HUES6 (cell line): ENCODE measurements at regions not wholly inside any gene's neighbourhood (a gene's known extent, or its start where the extent isn't known, plus 50 kb on each side); places are given as distances from the start of the nearest gene placed in this dataset.

ENCODE experiments used
- H3K27ac ChIP-seq: 2 replicates; pipeline ENCODE4 v1.7.0; 2013; ENCODE audit warnings: low read depth, mild to moderate bottlenecking, low read length, inconsistent platforms
- H3K27me3 ChIP-seq: 2 replicates; pipeline ENCODE4 v1.6.1; 2013; ENCODE audit warnings: low read length; ENCODE audit not compliant: control insufficient read depth, insufficient read depth
- H3K36me3 ChIP-seq: 2 replicates; pipeline ENCODE4 v1.6.1; 2013; ENCODE audit warnings: low read length; ENCODE audit not compliant: control insufficient read depth, insufficient read depth
- H3K4me1 ChIP-seq: 2 replicates; pipeline ENCODE4 v1.6.1; 2013; ENCODE audit warnings: low read length; ENCODE audit not compliant: control insufficient read depth, insufficient read depth
- H3K4me3 ChIP-seq: 2 replicates; pipeline ENCODE4 v1.5.1; 2013; ENCODE audit warnings: low read depth, low read length
- H3K9ac ChIP-seq: one replicate; pipeline ENCODE4 v1.6.1; 2013; ENCODE audit warnings: mild to moderate bottlenecking, low read length
- H3K9me3 ChIP-seq: 2 replicates; pipeline ENCODE4 v1.6.1; 2013; ENCODE audit warnings: low read depth, low read length; ENCODE audit not compliant: control insufficient read depth, insufficient read depth

GRCh38 chr5:30853158-30853557 is 340.3 kb upstream of the CDH6 start:
- no peaks in the 10 kb centered on the region for H3K4me1 ChIP-seq
- H3K9ac ChIP-seq, result no peak overlapping the region
- no peak overlapping the region for H3K4me3 ChIP-seq
- H3K9me3 ChIP-seq, result no peaks in the 10 kb centered on the region
- H3K27me3 ChIP-seq, result no peaks in the 10 kb centered on the region
- no peaks in the 10 kb centered on the region for H3K36me3 ChIP-seq
- no peak overlapping the region for H3K27ac ChIP-seq

- H3K9ac ChIP-seq, result no peak overlapping the region
- no peak overlapping the region for H3K27ac ChIP-seq
- 0 out of 2 replicates have a peak, but pooled peaks cover 2% of the 10 kb centered on the region for H3K4me1 ChIP-seq
Measured at GRCh38 chr5:30850866-30851265, 342.6 kb upstream of the CDH6 start.

GRCh38 chr5:30849931-30850710 is 343.4 kb upstream of the CDH6 start:
- no peak overlapping the region for H3K4me3 ChIP-seq

More at GRCh38 chr5:30850866-30851265, 342.6 kb upstream of the CDH6 start:
- no peak overlapping the region for H3K4me3 ChIP-seq
- H3K36me3 ChIP-seq, result no peaks in the 10 kb centered on the region
- no peaks in the 10 kb centered on the region for H3K9me3 ChIP-seq
- no peaks in the 10 kb centered on the region for H3K27me3 ChIP-seq

GRCh38 chr5:30846171-30846570 is 347.3 kb upstream of the CDH6 start:
- Histone ChIP-seq H3K36me3 (no peaks in the 10 kb centered on the region), H3K4me1 (peaks cover 8% of the 10 kb centered on the region; the same call in 1 of the 2 replicates), H3K27me3 (no peaks in the 10 kb centered on the region), H3K27ac (no peak overlapping the region), H3K9ac (no peak overlapping the region), H3K4me3 (no peak overlapping the region), H3K9me3 (no peaks in the 10 kb centered on the region)

More at GRCh38 chr5:30849931-30850710, 343.4 kb upstream of the CDH6 start:
- no peaks in the 10 kb centered on the region for H3K27me3 ChIP-seq
- H3K4me1 ChIP-seq, result peaks cover 7% of the 10 kb centered on the region; the same call in 1 of the 2 replicates
- H3K9me3 ChIP-seq, result no peaks in the 10 kb centered on the region
- H3K9ac ChIP-seq, result no peak overlapping the region
- no peaks in the 10 kb centered on the region for H3K36me3 ChIP-seq
- H3K27ac ChIP-seq, result no peak overlapping the region

GRCh38 chr5:30845194-30845593 is 348.3 kb upstream of the CDH6 start:
- Histone ChIP-seq H3K4me3 (no peak overlapping the region), H3K36me3 (no peaks in the 10 kb centered on the region), H3K9ac (no peak overlapping the region), H3K27ac (no peak overlapping the region), H3K4me1 (peaks cover 8% of the 10 kb centered on the region; the same call in 1 of the 2 replicates), H3K27me3 (no peaks in the 10 kb centered on the region), H3K9me3 (no peaks in the 10 kb centered on the region)

- no peak overlapping the region for H3K27ac ChIP-seq
- no peak overlapping the region for H3K4me3 ChIP-seq
- peaks cover 8% of the 10 kb centered on the region; the same call in 1 of the 2 replicates for H3K4me1 ChIP-seq
- no peak overlapping the region for H3K9ac ChIP-seq
- H3K36me3 ChIP-seq, result no peaks in the 10 kb centered on the region
- no peaks in the 10 kb centered on the region for H3K9me3 ChIP-seq
- H3K27me3 ChIP-seq, result no peaks in the 10 kb centered on the region
Measured at GRCh38 chr5:30843541-30843940, 349.9 kb upstream of the CDH6 start.

- H3K4me3 ChIP-seq, result no peak overlapping the region
- H3K4me1 ChIP-seq, result no peaks in the 10 kb centered on the region
- no peak overlapping the region for H3K27ac ChIP-seq
- no peaks in the 10 kb centered on the region for H3K9me3 ChIP-seq
- H3K36me3 ChIP-seq, result no peaks in the 10 kb centered on the region
- H3K27me3 ChIP-seq, result no peaks in the 10 kb centered on the region
- H3K9ac ChIP-seq, result no peak overlapping the region
Measured at GRCh38 chr5:30839956-30840355, 353.5 kb upstream of the CDH6 start.

- H3K9me3 ChIP-seq, result no peaks in the 10 kb centered on the region
- H3K9ac ChIP-seq, result no peak overlapping the region
- H3K27ac ChIP-seq, result no peak overlapping the region
- H3K27me3 ChIP-seq, result no peaks in the 10 kb centered on the region
- no peaks in the 10 kb centered on the region for H3K36me3 ChIP-seq
- no peaks in the 10 kb centered on the region for H3K4me1 ChIP-seq
- no peak overlapping the region for H3K4me3 ChIP-seq
Measured at GRCh38 chr5:30838936-30839496, 354.5 kb upstream of the CDH6 start.

- H3K4me1 ChIP-seq, result no peaks in the 10 kb centered on the region
- no peaks in the 10 kb centered on the region for H3K27me3 ChIP-seq
- no peak overlapping the region for H3K9ac ChIP-seq
- no peaks in the 10 kb centered on the region for H3K9me3 ChIP-seq
- no peaks in the 10 kb centered on the region for H3K36me3 ChIP-seq
- H3K27ac ChIP-seq, result no peak overlapping the region
- no peak overlapping the region for H3K4me3 ChIP-seq
Measured at GRCh38 chr5:30832519-30832918, 361.0 kb upstream of the CDH6 start.

GRCh38 chr5:30831605-30832004 is 361.9 kb upstream of the CDH6 start:
- Histone ChIP-seq H3K36me3 (no peaks in the 10 kb centered on the region), H3K9me3 (no peaks in the 10 kb centered on the region), H3K9ac (no peak overlapping the region), H3K4me1 (no peaks in the 10 kb centered on the region), H3K27ac (no peak overlapping the region), H3K4me3 (no peak overlapping the region), H3K27me3 (no peaks in the 10 kb centered on the region)

- no peaks in the 10 kb centered on the region for H3K36me3 ChIP-seq
- H3K27me3 ChIP-seq, result no peaks in the 10 kb centered on the region
- no peaks in the 10 kb centered on the region for H3K9me3 ChIP-seq
- H3K9ac ChIP-seq, result no peak overlapping the region
- no peaks in the 10 kb centered on the region for H3K4me1 ChIP-seq
- H3K27ac ChIP-seq, result no peak overlapping the region
- H3K4me3 ChIP-seq, result no peak overlapping the region
Measured at GRCh38 chr5:30831123-30831522, 362.4 kb upstream of the CDH6 start.
